IPS-20b (cell line): ENCODE measurements at regions not wholly inside any gene's neighbourhood (a gene's known extent, or its start where the extent isn't known, plus 50 kb on each side); places are given as distances from the start of the nearest gene placed in this dataset.

ENCODE experiments used
- H3K27ac ChIP-seq: one replicate; pipeline ENCODE4 v1.5.1; 2013; ENCODE audit warnings: low read length
- H3K27me3 ChIP-seq: 2 replicates; pipeline ENCODE4 v1.6.1; 2013; ENCODE audit warnings: mild to moderate bottlenecking, low read length, inconsistent platforms; ENCODE audit not compliant: insufficient read depth
- H3K36me3 ChIP-seq: 2 replicates; pipeline ENCODE4 v1.6.1; 2013; ENCODE audit warnings: low read depth, mild to moderate bottlenecking, inconsistent platforms, low read length, moderate library complexity; ENCODE audit not compliant: insufficient read depth
- H3K4me1 ChIP-seq: 2 replicates; pipeline ENCODE4 v1.6.1; 2013; ENCODE audit warnings: mild to moderate bottlenecking, control low read depth, inconsistent platforms, low read length, moderate library complexity; ENCODE audit not compliant: insufficient read depth
- H3K4me3 ChIP-seq: 2 replicates; pipeline ENCODE4 v1.5.1; 2013; ENCODE audit warnings: mild to moderate bottlenecking, low read length, inconsistent platforms
- H3K9ac ChIP-seq: 2 replicates; pipeline ENCODE4 v1.6.1; 2013; ENCODE audit warnings: low read depth, mild to moderate bottlenecking, inconsistent platforms, low read length, moderate library complexity
- H3K9me3 ChIP-seq: 2 replicates; pipeline ENCODE4 v1.6.1; 2013; ENCODE audit warnings: mild to moderate bottlenecking, low read depth, low read length, inconsistent platforms; ENCODE audit not compliant: insufficient read depth

GRCh38 chr2:238598802-238599530 lies 172.2 kb downstream of the ASB1 start:
- no peak overlapping the region for H3K27ac ChIP-seq
- no peaks in the 10 kb centered on the region for H3K27me3 ChIP-seq
- H3K4me1 ChIP-seq = no peaks in the 10 kb centered on the region

GRCh38 chr2:238599549-238600505 lies 173.1 kb downstream of the ASB1 start:
- 0 out of 2 replicates have a peak, but pooled peaks cover 5% of the 10 kb centered on the region for H3K9me3 ChIP-seq
- H3K27me3 ChIP-seq = no peaks in the 10 kb centered on the region
- no peak overlapping the region for H3K27ac ChIP-seq
- H3K36me3 ChIP-seq = no peaks in the 10 kb centered on the region
- no peak overlapping the region for H3K9ac ChIP-seq
- no peak overlapping the region for H3K4me3 ChIP-seq
- no peaks in the 10 kb centered on the region for H3K4me1 ChIP-seq

More at GRCh38 chr2:238598802-238599530, 172.2 kb downstream of the ASB1 start:
- Histone ChIP-seq H3K36me3 (no peaks in the 10 kb centered on the region), H3K4me3 (no peak overlapping the region), H3K9me3 (0 out of 2 replicates have a peak, but pooled peaks cover 5% of the 10 kb centered on the region), H3K9ac (no peak overlapping the region)

GRCh38 chr2:238600506-238601432 lies 174.0 kb downstream of the ASB1 start:
- Histone ChIP-seq H3K9ac (no peak overlapping the region), H3K9me3 (0 out of 2 replicates have a peak, but pooled peaks cover 5% of the 10 kb centered on the region), H3K36me3 (no peaks in the 10 kb centered on the region), H3K27me3 (no peaks in the 10 kb centered on the region), H3K4me1 (no peaks in the 10 kb centered on the region), H3K4me3 (no peak overlapping the region), H3K27ac (no peak overlapping the region)

- Histone ChIP-seq H3K36me3 (no peaks in the 10 kb centered on the region), H3K9ac (no peak overlapping the region), H3K27me3 (no peaks in the 10 kb centered on the region), H3K4me1 (no peaks in the 10 kb centered on the region), H3K9me3 (0 out of 2 replicates have a peak, but pooled peaks cover 5% of the 10 kb centered on the region), H3K4me3 (no peak overlapping the region), H3K27ac (no peak overlapping the region)
These were observed 174.9 kb downstream of the ASB1 start for GRCh38 chr2:238601433-238602222.

GRCh38 chr2:238602223-238602960 lies 175.7 kb downstream of the ASB1 start:
- Histone ChIP-seq H3K27me3 (no peaks in the 10 kb centered on the region), H3K36me3 (no peaks in the 10 kb centered on the region), H3K4me3 (no peak overlapping the region), H3K9me3 (0 out of 2 replicates have a peak, but pooled peaks cover 5% of the 10 kb centered on the region), H3K27ac (no peak overlapping the region), H3K4me1 (no peaks in the 10 kb centered on the region), H3K9ac (no peak overlapping the region)

- no peak overlapping the region for H3K9ac ChIP-seq
- no peak overlapping the region for H3K4me3 ChIP-seq
- 0 out of 2 replicates have a peak, but pooled peaks cover 5% of the 10 kb centered on the region for H3K9me3 ChIP-seq
- H3K4me1 ChIP-seq = no peaks in the 10 kb centered on the region
- no peaks in the 10 kb centered on the region for H3K36me3 ChIP-seq
- no peaks in the 10 kb centered on the region for H3K27me3 ChIP-seq
- H3K27ac ChIP-seq = no peak overlapping the region
These were observed 176.9 kb downstream of the ASB1 start for GRCh38 chr2:238603596-238603995.

GRCh38 chr2:238606311-238606710 lies 179.6 kb downstream of the ASB1 start:
- Histone ChIP-seq H3K4me3 (no peak overlapping the region), H3K9ac (no peak overlapping the region), H3K9me3 (peaks cover 11% of the 10 kb centered on the region), H3K27ac (no peak overlapping the region), H3K4me1 (no peaks in the 10 kb centered on the region), H3K27me3 (no peaks in the 10 kb centered on the region), H3K36me3 (no peaks in the 10 kb centered on the region)

GRCh38 chr2:238613610-238614009 lies 186.9 kb downstream of the ASB1 start:
- no peaks in the 10 kb centered on the region for H3K27me3 ChIP-seq
- H3K4me3 ChIP-seq = no peak overlapping the region
- H3K27ac ChIP-seq = no peak overlapping the region
- no peak overlapping the region for H3K9ac ChIP-seq
- H3K36me3 ChIP-seq = no peaks in the 10 kb centered on the region
- H3K9me3 ChIP-seq = peaks cover 6% of the 10 kb centered on the region
- H3K4me1 ChIP-seq = no peaks in the 10 kb centered on the region

- no peaks in the 10 kb centered on the region for H3K4me1 ChIP-seq
- H3K27me3 ChIP-seq = no peaks in the 10 kb centered on the region
- no peaks in the 10 kb centered on the region for H3K36me3 ChIP-seq
- no peak overlapping the region for H3K27ac ChIP-seq
- no peak overlapping the region for H3K9ac ChIP-seq
- H3K4me3 ChIP-seq = no peak overlapping the region
- peaks cover 6% of the 10 kb centered on the region for H3K9me3 ChIP-seq
These were observed 187.6 kb downstream of the ASB1 start for GRCh38 chr2:238614376-238614775.

GRCh38 chr2:238615187-238615586 lies 188.5 kb downstream of the ASB1 start:
- H3K36me3 ChIP-seq = no peaks in the 10 kb centered on the region
- no peak overlapping the region for H3K4me3 ChIP-seq
- H3K9ac ChIP-seq = no peak overlapping the region
- no peaks in the 10 kb centered on the region for H3K4me1 ChIP-seq
- H3K9me3 ChIP-seq = peaks cover 6% of the 10 kb centered on the region
- H3K27ac ChIP-seq = no peak overlapping the region
- no peaks in the 10 kb centered on the region for H3K27me3 ChIP-seq
